ENCODE measurements at regions not wholly inside any gene's neighbourhood (a gene's known extent, or its start where the extent isn't known, plus 50 kb on each side); places are given as distances from the start of the nearest gene placed in this dataset.
"Not testable (repeated sequence)": the region's sequence is repeated elsewhere in the genome, so short reads cannot be mapped to it uniquely, and the experiment has no call there.

DNA sequence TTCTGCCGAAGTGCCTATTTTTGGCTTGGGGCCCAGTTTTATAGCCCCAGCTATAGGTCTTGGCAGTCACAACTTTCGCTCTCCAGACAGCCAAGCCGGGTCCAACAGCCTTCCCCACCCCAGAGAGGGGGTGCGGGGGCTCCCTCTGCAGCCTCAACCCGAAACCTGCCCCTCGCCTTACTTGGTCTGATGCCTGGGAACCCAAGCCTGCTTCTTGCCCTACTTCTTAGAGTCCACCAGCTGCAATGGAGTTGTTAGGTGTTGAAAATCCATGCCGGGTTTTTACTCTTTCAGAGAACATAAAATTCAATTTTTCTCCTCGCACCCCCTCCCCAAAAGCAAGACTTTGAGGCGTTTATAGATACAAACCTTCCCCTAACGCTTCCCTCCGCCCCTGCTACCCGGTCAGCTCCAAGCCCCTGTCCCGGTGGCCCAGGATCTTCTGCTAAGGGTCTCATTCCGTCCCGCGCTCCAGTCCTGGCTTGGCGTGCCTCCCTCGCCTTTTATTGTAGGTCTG, 116.7 kb downstream of the CRLF3 start:
- WGBS (ENCODE audit: insufficient coverage, low coverage, missing lambda C conversion rate), result under 1% methylated on average over 15 of the region's 18 CpGs
- peak; percentile 29 for ATAC-seq
- H3K27ac ChIP-seq (ENCODE audit: extremely low read depth, low read depth, low read length), result peak overlapping the region; percentile 83
- peak; percentile 94 for FAIRE-seq
- H3K36me3 ChIP-seq (ENCODE audit: control insufficient read depth, insufficient read depth, low read length); H3K9me1 ChIP-seq (ENCODE audit: control insufficient read depth, insufficient read depth, low read length); H3K27me3 ChIP-seq (ENCODE audit: control insufficient read depth in 2 of 2, insufficient read depth in 2 of 2, low read length in 2 of 2); H4K20me1 ChIP-seq (replicated peaks; ENCODE audit: control insufficient read depth, insufficient read depth, low read length); POLR2A ChIA-PET; H3K9me3 ChIP-seq (replicated peaks; ENCODE audit: control insufficient read depth, insufficient read depth, low read depth, low read length); intact Hi-C loops (cut with micrococcal nuclease): not testable (repeated sequence)
- TF ChIP-seq ZSCAN29 (IDR thresholded peaks at IDR 0.05) (peak; percentile 64; the same call in 1 of the 2 replicates), HDAC2 (IDR thresholded peaks at IDR 0.05) (0 out of 2 replicates have a peak, but pooled peaks have one; percentile 16), FOXK2 (conservative IDR thresholded peaks at IDR 0.05 in 1 of 2, IDR thresholded peaks at IDR 0.05 in 1 of 2; ENCODE audit: low read depth in 2 of 2) (0 out of 4 replicates have a peak, but pooled peaks of 1 of the 2 experiments have one; percentile 1), NFIC (IDR thresholded peaks at IDR 0.05) (peak; percentile 85), ZBTB7A (IDR thresholded peaks at IDR 0.05; ENCODE audit: borderline replicate concordance, control insufficient read depth, low read depth, low read length) (0 out of 2 replicates have a peak, but pooled peaks have one; percentile 20)
- TSS peak; percentile 84 for BruUV-seq (replicated peaks)
- in situ Hi-C loops (cut with MboI), result loop anchor here (25.0 kb wide), 1 partner anchor 370 kb away; the partner anchor contains the start of gene TMIGD1
- H3K79me2 ChIP-seq (ENCODE audit: control insufficient read depth, insufficient read depth, low read length), result peaks cover 31% of the 10 kb centered on the region
- H3K4me1 ChIP-seq (replicated peaks in 1 of 2; ENCODE audit: control insufficient read depth in 2 of 2, insufficient read depth in 2 of 2, low read length in 2 of 2), result peaks cover 0 to 41% of the 10 kb centered on the region in 2 experiments; a peak in 2 of 5 replicates
- H2AFZ ChIP-seq (ENCODE audit: low read depth, low read length), result peak overlapping the region; percentile 84
- CTCF ChIA-PET (ENCODE audit: low intra/inter-chr PET ratio), result interaction anchor here (0.7 kb wide), 1 partner anchor 141 kb away, joined by 3 read pairs; no protein-coding TSS in a partner anchor
- H3K9ac ChIP-seq (ENCODE audit: insufficient read depth in 1 of 2, low read depth in 2 of 2, low read length in 2 of 2), result peak overlapping the region; percentile 84 to 91
- DNase-seq (ENCODE audit: extremely low read depth in 1 of 4, low spot score in 3 of 4), result peak in 2 of 4 experiments; percentile 13 to 45
- H3K4me3 ChIP-seq, result peak overlapping the region; percentile 60
- peak overlapping the region; percentile 86 for H3K4me2 ChIP-seq (ENCODE audit: insufficient read depth, low read length)

DNA sequence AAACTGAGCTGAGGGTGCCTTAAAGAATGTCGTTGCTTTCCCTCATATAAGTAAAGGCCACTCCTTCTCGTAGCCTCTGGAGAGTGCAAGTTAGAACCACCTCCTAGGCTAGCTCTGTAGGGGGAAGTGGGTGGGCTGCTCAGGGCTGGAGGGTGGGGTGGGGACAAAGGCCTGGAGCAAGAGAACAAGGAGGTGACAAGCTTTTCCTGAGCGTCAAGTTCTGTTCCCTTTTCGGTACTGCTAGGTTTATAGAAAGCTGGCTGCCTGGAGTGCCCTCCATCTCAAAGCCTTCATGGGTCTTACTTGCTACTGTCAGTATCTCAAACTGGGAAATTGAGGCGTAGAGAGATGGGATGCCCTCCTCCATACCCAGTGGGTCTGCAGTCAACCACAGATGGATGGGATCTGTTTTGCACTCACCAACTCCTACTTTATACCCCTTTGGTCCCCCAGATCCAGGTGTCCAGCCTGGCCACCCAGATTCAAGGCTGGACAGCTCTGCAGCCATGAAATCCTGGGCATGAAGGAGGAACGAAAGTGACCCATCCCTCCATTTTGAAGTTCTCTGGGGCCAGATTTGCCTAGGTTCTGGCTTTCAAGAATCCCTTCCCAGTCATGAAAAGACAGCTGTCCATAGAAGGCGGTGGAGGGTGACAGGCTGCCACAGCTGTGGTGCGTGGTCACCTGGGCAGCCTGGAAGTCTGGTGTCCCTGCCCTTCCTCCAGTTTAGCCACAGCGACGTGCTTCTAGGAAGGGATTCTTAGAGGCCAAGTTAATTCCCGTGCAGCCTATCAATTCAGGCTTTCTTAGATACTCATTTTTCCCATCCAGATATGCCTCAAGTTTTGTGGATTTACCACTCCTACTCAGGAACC, 117.8 kb downstream of the CRLF3 start:
- BruUV-seq (replicated peaks); DNase-seq (ENCODE audit: extremely low read depth in 1 of 4, low spot score in 3 of 4); H3K27me3 ChIP-seq (ENCODE audit: control insufficient read depth in 2 of 2, insufficient read depth in 2 of 2, low read length in 2 of 2); H3K9me1 ChIP-seq (ENCODE audit: control insufficient read depth, insufficient read depth, low read length); H2AFZ ChIP-seq (ENCODE audit: low read depth, low read length); H3K36me3 ChIP-seq (ENCODE audit: control insufficient read depth, insufficient read depth, low read length); H3K27ac ChIP-seq (ENCODE audit: extremely low read depth, low read depth, low read length); intact Hi-C loops (cut with micrococcal nuclease); ATAC-seq; H3K9me3 ChIP-seq (replicated peaks; ENCODE audit: control insufficient read depth, insufficient read depth, low read depth, low read length); H3K4me3 ChIP-seq; H4K20me1 ChIP-seq (replicated peaks; ENCODE audit: control insufficient read depth, insufficient read depth, low read length): not testable (repeated sequence)
- 41% methylated on average over 10 of the region's 11 CpGs for WGBS (ENCODE audit: insufficient coverage, low coverage, missing lambda C conversion rate)
- Histone ChIP-seq H3K79me2 (ENCODE audit: control insufficient read depth, insufficient read depth, low read length) (peaks cover 22% of the 10 kb centered on the region), H3K9ac (ENCODE audit: insufficient read depth in 1 of 2, low read depth in 2 of 2, low read length in 2 of 2) (peak overlapping the region in 1 of 2 experiments; percentile 20; a peak in 1 of 4 replicates), H3K4me2 (ENCODE audit: insufficient read depth, low read length) (peak overlapping the region; percentile 36; the same call in 1 of the 2 replicates), H3K4me1 (replicated peaks in 1 of 2; ENCODE audit: control insufficient read depth in 2 of 2, insufficient read depth in 2 of 2, low read length in 2 of 2) (peaks cover 0 to 34% of the 10 kb centered on the region in 2 experiments; a peak in 2 of 5 replicates)
- peak; percentile 76 for FAIRE-seq
- in situ Hi-C loops (cut with MboI), result loop anchor here (25.0 kb wide), 1 partner anchor 369 kb away; the partner anchor contains the start of gene TMIGD1
- POLR2A ChIA-PET, result interaction anchor here (1.1 kb wide), 1 partner anchor 210 kb away, joined by 4 read pairs; no protein-coding TSS in a partner anchor
- CTCF ChIA-PET (ENCODE audit: low intra/inter-chr PET ratio), result interaction anchor here (0.7 kb wide), 1 partner anchor 140 kb away, joined by 3 read pairs; no protein-coding TSS in a partner anchor
